ENCODE measurements at regions not wholly inside any gene's neighbourhood (a gene's known extent, or its start where the extent isn't known, plus 50 kb on each side); places are given as distances from the start of the nearest gene placed in this dataset.
A peak's percentile ranks its signal among the peaks of the same experiment; 100 is the strongest.

GRCh38 chr17:77487211-77487629, 346.5 kb downstream of the SEC14L1 start:
- Histone ChIP-seq H2BK5ac (ENCODE audit: low read length) (no peak overlapping the region), H3K9me3 (replicated peaks in 1 of 2; ENCODE audit: control insufficient read depth in 2 of 2, insufficient read depth in 1 of 2, low read depth in 1 of 2, low read length in 2 of 2) (peaks cover 0 to 10% of the 10 kb centered on the region in 2 donors), H3K18ac (ENCODE audit: low read length) (no peak overlapping the region), H3K4ac (ENCODE audit: low read length) (no peak overlapping the region), H3K23ac (ENCODE audit: low read depth, low read length, poor library complexity) (no peak overlapping the region), H3K4me1 (ENCODE audit: control insufficient read depth in 2 of 2, insufficient read depth in 1 of 2, low read depth in 1 of 2, low read length in 2 of 2) (peaks cover 0 to 1% of the 10 kb centered on the region in 2 donors), H2BK120ac (ENCODE audit: low read depth, low read length) (no peak overlapping the region), H3K36me3 (replicated peaks in 1 of 2; ENCODE audit: control insufficient read depth in 2 of 2, insufficient read depth in 2 of 2, low read length in 2 of 2) (peaks cover 68 to 94% of the 10 kb centered on the region in 2 donors), H4K8ac (ENCODE audit: low read depth, low read length) (no peak overlapping the region), H3K14ac (ENCODE audit: low read length) (no peak overlapping the region), H2BK12ac (ENCODE audit: low read length) (no peak overlapping the region), H3K4me3 (ENCODE audit: low read length in 2 of 2) (peak overlapping the region in 1 of 2 donors; percentile 43), H3K79me1 (ENCODE audit: low read depth, low read length) (peaks cover 33% of the 10 kb centered on the region), H3K27me3 (ENCODE audit: control insufficient read depth in 3 of 3, insufficient read depth in 3 of 3, low read depth in 1 of 3, low read length in 3 of 3) (no peaks in the 10 kb centered on the region), H3K9ac (ENCODE audit: low read depth, low read length, poor library complexity) (no peak overlapping the region), H3K4me2 (ENCODE audit: insufficient read depth, low read length, poor library complexity, severe bottlenecking) (no peak overlapping the region), H2AK5ac (ENCODE audit: low read depth, low read length) (peak overlapping the region; percentile 46), H2AFZ (ENCODE audit: low read length) (no peak overlapping the region), H3K27ac (replicated peaks; ENCODE audit: low read length) (no peak overlapping the region), H2BK15ac (ENCODE audit: low read length) (no peak overlapping the region), H4K91ac (ENCODE audit: low read depth, low read length, poor library complexity) (no peak overlapping the region)
- no peak for DNase-seq (ENCODE audit: low spot score)
- WGBS, 2 donors (ENCODE audit: extremely low coverage in 2 of 2, insufficient read length in 2 of 2, insufficient replicate concordance in 1 of 2): no CpG with 5 or more reads among the region's 17 CpGs

- H3K9me3 ChIP-seq (replicated peaks in 1 of 2; ENCODE audit: control insufficient read depth in 2 of 2, insufficient read depth in 1 of 2, low read depth in 1 of 2, low read length in 2 of 2): peaks cover 0 to 12% of the 10 kb centered on the region in 2 donors
- H3K27ac ChIP-seq (replicated peaks; ENCODE audit: low read length): no peak overlapping the region
- peaks cover 69 to 94% of the 10 kb centered on the region in 2 donors for H3K36me3 ChIP-seq (replicated peaks in 1 of 2; ENCODE audit: control insufficient read depth in 2 of 2, insufficient read depth in 2 of 2, low read length in 2 of 2)
- H4K8ac ChIP-seq (ENCODE audit: low read depth, low read length): no peak overlapping the region
- no peak overlapping the region for H2BK120ac ChIP-seq (ENCODE audit: low read depth, low read length)
- no peak overlapping the region for H2BK15ac ChIP-seq (ENCODE audit: low read length)
- DNase-seq (ENCODE audit: low spot score): no peak
- no peak overlapping the region for H2AK5ac ChIP-seq (ENCODE audit: low read depth, low read length)
- no peak overlapping the region for H3K4ac ChIP-seq (ENCODE audit: low read length)
- no CpG with 5 or more reads among the region's 28 CpGs for WGBS, 2 donors (ENCODE audit: extremely low coverage in 2 of 2, insufficient read length in 2 of 2, insufficient replicate concordance in 1 of 2)
- H3K18ac ChIP-seq (ENCODE audit: low read length): no peak overlapping the region
- H2BK12ac ChIP-seq (ENCODE audit: low read length): no peak overlapping the region
- H3K4me1 ChIP-seq (ENCODE audit: control insufficient read depth in 2 of 2, insufficient read depth in 1 of 2, low read depth in 1 of 2, low read length in 2 of 2): peaks cover 0 to 1% of the 10 kb centered on the region in 2 donors
- no peak overlapping the region for H3K4me3 ChIP-seq (ENCODE audit: low read length in 2 of 2)
- H4K91ac ChIP-seq (ENCODE audit: low read depth, low read length, poor library complexity): no peak overlapping the region
- no peaks in the 10 kb centered on the region for H3K27me3 ChIP-seq (ENCODE audit: control insufficient read depth in 3 of 3, insufficient read depth in 3 of 3, low read depth in 1 of 3, low read length in 3 of 3)
- H3K23ac ChIP-seq (ENCODE audit: low read depth, low read length, poor library complexity): no peak overlapping the region
- H2AFZ ChIP-seq (ENCODE audit: low read length): no peak overlapping the region
- no peak overlapping the region for H3K14ac ChIP-seq (ENCODE audit: low read length)
- peaks cover 29% of the 10 kb centered on the region for H3K79me1 ChIP-seq (ENCODE audit: low read depth, low read length)
- H2BK5ac ChIP-seq (ENCODE audit: low read length): no peak overlapping the region
- H3K4me2 ChIP-seq (ENCODE audit: insufficient read depth, low read length, poor library complexity, severe bottlenecking): no peak overlapping the region
- H3K9ac ChIP-seq (ENCODE audit: low read depth, low read length, poor library complexity): no peak overlapping the region
Measured at GRCh38 chr17:77487677-77488530, 347.1 kb downstream of the SEC14L1 start.

GRCh38 chr17:77488531-77489238, 347.9 kb downstream of the SEC14L1 start:
- no CpG with 5 or more reads among the region's 25 CpGs for WGBS, 2 donors (ENCODE audit: extremely low coverage in 2 of 2, insufficient read length in 2 of 2, insufficient replicate concordance in 1 of 2)
- Histone ChIP-seq H4K91ac (ENCODE audit: low read depth, low read length, poor library complexity) (no peak overlapping the region), H4K8ac (ENCODE audit: low read depth, low read length) (no peak overlapping the region), H3K27ac (replicated peaks; ENCODE audit: low read length) (no peak overlapping the region), H2BK120ac (ENCODE audit: low read depth, low read length) (no peak overlapping the region), H2BK5ac (ENCODE audit: low read length) (peak overlapping the region; percentile 87), H3K9me3 (replicated peaks in 1 of 2; ENCODE audit: control insufficient read depth in 2 of 2, insufficient read depth in 1 of 2, low read depth in 1 of 2, low read length in 2 of 2) (peaks cover 0 to 12% of the 10 kb centered on the region in 2 donors), H3K4me2 (ENCODE audit: insufficient read depth, low read length, poor library complexity, severe bottlenecking) (no peak overlapping the region), H2BK12ac (ENCODE audit: low read length) (no peak overlapping the region), H2AFZ (ENCODE audit: low read length) (no peak overlapping the region), H3K23ac (ENCODE audit: low read depth, low read length, poor library complexity) (no peak overlapping the region), H3K4ac (ENCODE audit: low read length) (no peak overlapping the region), H2BK15ac (ENCODE audit: low read length) (no peak overlapping the region), H3K14ac (ENCODE audit: low read length) (no peak overlapping the region), H3K4me3 (ENCODE audit: low read length in 2 of 2) (no peak overlapping the region), H3K18ac (ENCODE audit: low read length) (no peak overlapping the region), H3K4me1 (ENCODE audit: control insufficient read depth in 2 of 2, insufficient read depth in 1 of 2, low read depth in 1 of 2, low read length in 2 of 2) (peaks cover 0 to 7% of the 10 kb centered on the region in 2 donors), H3K27me3 (ENCODE audit: control insufficient read depth in 3 of 3, insufficient read depth in 3 of 3, low read depth in 1 of 3, low read length in 3 of 3) (no peaks in the 10 kb centered on the region), H3K79me1 (ENCODE audit: low read depth, low read length) (peaks cover 28% of the 10 kb centered on the region), H3K36me3 (replicated peaks in 1 of 2; ENCODE audit: control insufficient read depth in 2 of 2, insufficient read depth in 2 of 2, low read length in 2 of 2) (peaks cover 67 to 94% of the 10 kb centered on the region in 2 donors), H2AK5ac (ENCODE audit: low read depth, low read length) (no peak overlapping the region), H3K9ac (ENCODE audit: low read depth, low read length, poor library complexity) (peak overlapping the region; percentile 21)
- no peak for DNase-seq (ENCODE audit: low spot score)
